Bone marrow (tissue), 2 donors: ENCODE measurements at regions not wholly inside any gene's neighbourhood (a gene's known extent, or its start where the extent isn't known, plus 50 kb on each side); places are given as distances from the start of the nearest gene placed in this dataset.

ENCODE experiments used
- DNase-seq, 2 donors: peaks; one replicate each; lab custom pipeline; 2025; lab: John Stamatoyannopoulos, UW

- DNase-seq = no peak
Observed at GRCh38 chr15:47949815-47950214, 171.0 kb upstream of the SLC24A5 start.

- no peak for DNase-seq
Observed at GRCh38 chr15:47950447-47950846, 170.3 kb upstream of the SLC24A5 start.

- no peak for DNase-seq
Observed at GRCh38 chr15:47951781-47952180, 169.0 kb upstream of the SLC24A5 start.

GRCh38 chr15:47954196-47954595 is 166.6 kb upstream of the SLC24A5 start:
- DNase-seq = no peak

GRCh38 chr15:47955021-47955420 is 165.8 kb upstream of the SLC24A5 start:
- no peak for DNase-seq

GRCh38 chr15:47959617-47960413 is 161.0 kb upstream of the SLC24A5 start:
- no peak for DNase-seq

- no peak for DNase-seq
Observed at GRCh38 chr15:47961401-47962090, 159.2 kb upstream of the SLC24A5 start.

GRCh38 chr15:47963265-47963664 is 157.5 kb upstream of the SLC24A5 start:
- no peak for DNase-seq

GRCh38 chr15:47964229-47964628 is 156.6 kb upstream of the SLC24A5 start:
- no peak for DNase-seq

GRCh38 chr15:47965297-47965696 is 155.5 kb upstream of the SLC24A5 start:
- DNase-seq = no peak

- DNase-seq = no peak
Observed at GRCh38 chr15:47968593-47968992, 152.2 kb upstream of the SLC24A5 start.

- DNase-seq = no peak
Observed at GRCh38 chr15:47971637-47972036, 149.2 kb upstream of the SLC24A5 start.

GRCh38 chr15:47972738-47973137 is 148.1 kb upstream of the SLC24A5 start:
- DNase-seq = no peak

GRCh38 chr15:47974724-47975123 is 146.1 kb upstream of the SLC24A5 start:
- no peak for DNase-seq

- no peak for DNase-seq
Observed at GRCh38 chr15:47975427-47975826, 145.4 kb upstream of the SLC24A5 start.

- DNase-seq = no peak
Observed at GRCh38 chr15:47983533-47983932, 137.3 kb upstream of the SLC24A5 start.

- DNase-seq = no peak
Observed at GRCh38 chr15:47985568-47985967, 135.2 kb upstream of the SLC24A5 start.

GRCh38 chr15:47987461-47987860 is 133.3 kb upstream of the SLC24A5 start:
- no peak for DNase-seq

GRCh38 chr15:47987908-47988532 is 132.8 kb upstream of the SLC24A5 start:
- DNase-seq = peak in 1 of 2 donors; percentile 18

- DNase-seq = no peak
Observed at GRCh38 chr15:47988564-47988963, 132.2 kb upstream of the SLC24A5 start.

GRCh38 chr15:47990821-47991220 is 130.0 kb upstream of the SLC24A5 start:
- DNase-seq = no peak

- DNase-seq = no peak
Observed at GRCh38 chr15:47991357-47991756, 129.4 kb upstream of the SLC24A5 start.

- DNase-seq = no peak
Observed at GRCh38 chr15:47993051-47993450, 127.7 kb upstream of the SLC24A5 start.
